Mucosa of rectum (tissue), 2 donors: ENCODE measurements at regions not wholly inside any gene's neighbourhood (a gene's known extent, or its start where the extent isn't known, plus 50 kb on each side); places are given as distances from the start of the nearest gene placed in this dataset.

Experiments
- H3K27ac ChIP-seq, 2 donors: one replicate each; pipeline ENCODE4 v1.7.0; 2013; ENCODE audit warnings: inconsistent platforms in 2 of 2, low read depth in 2 of 2, low read length in 2 of 2
- H3K27me3 ChIP-seq, 2 donors: one replicate each; pipeline ENCODE4 v1.7.0; 2013; ENCODE audit warnings: low read length in 2 of 2; ENCODE audit not compliant: control insufficient read depth in 2 of 2, insufficient read depth in 2 of 2
- H3K36me3 ChIP-seq, 2 donors: one replicate each; pipeline ENCODE4 v1.7.0; 2013; ENCODE audit warnings: low read length in 2 of 2; ENCODE audit not compliant: control insufficient read depth in 2 of 2, insufficient read depth in 2 of 2
- H3K4me1 ChIP-seq, 2 donors: one replicate each; pipeline ENCODE4 v1.7.0; 2013; ENCODE audit warnings: low read length in 2 of 2, mild to moderate bottlenecking in 1 of 2; ENCODE audit not compliant: control insufficient read depth in 2 of 2, insufficient read depth in 2 of 2
- H3K4me3 ChIP-seq, 2 donors: one replicate each; pipeline ENCODE4 v1.7.0; 2013; ENCODE audit warnings: low read length in 2 of 2
- H3K9ac ChIP-seq, 2 donors: one replicate each; pipeline ENCODE4 v1.7.0; 2013; ENCODE audit warnings: low read length in 2 of 2, low read depth in 1 of 2, mild to moderate bottlenecking in 1 of 2
- H3K9me3 ChIP-seq, 2 donors: one replicate each; pipeline ENCODE4 v1.7.0; 2013; ENCODE audit warnings: low read length in 2 of 2; ENCODE audit not compliant: control insufficient read depth in 2 of 2
- donor health status: healthy.
- donor health status: Normal muscosa, but diverticular disease.

DNA sequence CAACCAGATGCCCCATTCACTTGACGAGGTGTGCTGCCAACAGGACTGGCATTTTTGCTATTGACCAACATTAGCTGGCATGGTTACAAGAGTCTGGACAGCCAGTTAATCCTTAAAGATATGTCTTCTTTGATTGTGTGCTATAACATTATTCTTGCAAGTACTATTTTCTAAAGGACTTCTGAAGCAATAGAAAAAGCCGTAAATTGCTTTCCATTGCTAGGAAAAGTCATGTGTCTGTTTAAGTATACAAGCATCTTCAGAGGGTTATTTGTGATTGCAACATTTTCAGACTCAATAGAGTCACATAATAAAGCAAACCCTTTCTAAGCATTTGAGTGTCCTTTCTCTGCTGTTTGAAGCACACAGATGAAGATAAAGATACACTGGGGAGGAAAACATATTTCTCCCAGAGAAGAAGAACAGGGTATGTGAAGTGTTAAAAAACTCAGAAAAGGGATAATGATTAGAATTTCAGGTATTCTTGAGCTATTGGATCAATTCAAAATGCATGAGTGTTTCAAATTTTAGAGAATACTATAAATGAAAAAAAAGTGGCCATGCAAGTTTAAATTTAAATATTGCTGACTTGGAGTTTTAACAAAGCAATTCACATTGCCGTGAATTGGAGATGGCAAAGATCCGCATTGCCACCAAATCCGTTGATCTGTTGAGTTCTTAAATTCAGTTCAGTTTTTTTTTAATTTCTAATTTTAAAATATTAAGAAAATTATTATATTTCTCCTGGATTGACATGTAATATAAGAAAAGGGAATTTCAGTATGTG lies 191.7 kb upstream of the MAP3K7 start:
- H3K9me3 ChIP-seq: no peaks in the 10 kb centered on the region
- no peaks in the 10 kb centered on the region for H3K27me3 ChIP-seq
- no peak overlapping the region for H3K4me3 ChIP-seq
- no peak overlapping the region for H3K9ac ChIP-seq
- H3K4me1 ChIP-seq: no peaks in the 10 kb centered on the region
- no peaks in the 10 kb centered on the region for H3K36me3 ChIP-seq
- H3K27ac ChIP-seq: no peak overlapping the region

DNA sequence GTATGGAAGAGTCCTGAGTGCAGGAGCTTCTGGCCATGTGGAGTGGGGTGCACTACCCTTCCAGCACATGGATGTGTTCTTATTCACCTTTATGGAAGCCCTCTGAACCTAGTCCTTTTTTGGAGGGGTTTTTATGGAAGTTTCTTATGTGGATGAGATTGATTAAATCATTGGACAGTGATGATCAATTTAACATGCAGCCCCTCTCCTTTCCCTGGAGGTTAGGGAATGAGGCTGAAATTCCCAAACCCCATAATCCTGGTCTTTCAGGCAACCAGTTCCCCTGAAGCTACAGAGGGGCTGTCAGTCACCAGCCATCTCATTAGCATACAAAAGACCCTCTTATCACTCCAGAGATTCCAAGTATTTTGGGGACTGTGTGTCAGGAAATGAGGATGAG lies 183.9 kb upstream of the MAP3K7 start:
- no peaks in the 10 kb centered on the region for H3K27me3 ChIP-seq
- H3K9ac ChIP-seq: no peak overlapping the region
- no peak overlapping the region for H3K4me3 ChIP-seq
- no peaks in the 10 kb centered on the region for H3K4me1 ChIP-seq
- no peaks in the 10 kb centered on the region for H3K9me3 ChIP-seq
- H3K27ac ChIP-seq: no peak overlapping the region
- no peaks in the 10 kb centered on the region for H3K36me3 ChIP-seq

DNA sequence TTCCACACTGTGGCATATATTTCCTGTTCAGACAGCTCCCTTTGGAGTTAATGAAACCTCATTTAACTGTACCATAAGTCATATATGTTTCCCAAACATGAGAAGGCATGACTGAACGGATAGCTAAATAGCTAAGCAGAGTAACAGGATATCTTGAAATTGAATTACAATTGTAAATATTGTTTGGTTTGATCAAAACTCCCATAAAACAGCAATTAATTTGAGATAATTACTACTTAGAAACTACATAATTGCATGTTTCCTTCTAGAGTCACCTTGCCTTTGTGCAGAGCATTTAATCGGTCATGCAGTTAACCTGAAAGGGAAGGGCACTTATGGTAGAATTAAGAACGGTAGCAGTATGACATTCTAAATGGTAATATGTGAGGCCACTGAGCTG lies 179.0 kb upstream of the MAP3K7 start:
- Histone ChIP-seq H3K27ac (no peak overlapping the region), H3K4me3 (no peak overlapping the region), H3K27me3 (no peaks in the 10 kb centered on the region), H3K9me3 (no peaks in the 10 kb centered on the region), H3K36me3 (no peaks in the 10 kb centered on the region), H3K4me1 (no peaks in the 10 kb centered on the region), H3K9ac (no peak overlapping the region)

DNA sequence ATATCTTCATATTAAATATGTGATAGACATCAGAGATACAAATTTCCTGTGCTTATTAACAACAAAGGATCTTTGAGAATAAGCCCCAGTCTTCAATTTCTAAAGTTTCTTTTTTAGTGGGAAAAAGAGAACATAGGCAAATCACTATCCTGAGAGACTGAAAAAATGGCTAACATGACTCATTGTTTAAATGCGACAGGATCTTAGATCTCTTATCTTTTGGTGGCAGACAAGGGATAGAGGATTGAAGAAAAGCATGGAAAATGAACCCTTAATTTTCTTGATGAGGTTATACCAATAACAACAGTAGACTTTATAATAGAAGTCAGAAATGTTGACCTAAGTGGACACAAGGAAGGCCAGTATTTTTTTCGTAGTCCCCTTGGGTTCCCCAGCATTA lies 178.6 kb upstream of the MAP3K7 start:
- no peaks in the 10 kb centered on the region for H3K36me3 ChIP-seq
- H3K27ac ChIP-seq: no peak overlapping the region
- H3K27me3 ChIP-seq: no peaks in the 10 kb centered on the region
- H3K9ac ChIP-seq: no peak overlapping the region
- no peaks in the 10 kb centered on the region for H3K9me3 ChIP-seq
- H3K4me1 ChIP-seq: no peaks in the 10 kb centered on the region
- no peak overlapping the region for H3K4me3 ChIP-seq

DNA sequence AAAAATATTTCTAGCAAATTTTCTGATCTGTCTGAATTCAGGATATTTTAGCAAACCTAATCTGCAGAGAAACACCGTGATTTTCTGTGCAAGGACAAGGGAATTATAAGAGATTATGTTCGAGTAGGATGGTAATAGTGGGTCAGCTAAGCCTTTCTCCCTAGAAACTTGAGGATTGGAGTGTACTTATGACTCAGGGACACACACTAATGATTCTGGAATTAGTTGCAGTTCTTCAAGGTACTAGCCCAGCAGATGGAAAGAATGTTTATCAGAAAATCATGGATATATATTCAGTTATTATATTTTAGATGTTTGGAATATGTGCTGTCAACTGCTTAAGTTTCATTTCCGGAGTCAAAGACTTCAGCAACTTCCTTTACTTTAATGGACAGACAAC lies 177.1 kb upstream of the MAP3K7 start:
- H3K9ac ChIP-seq: no peak overlapping the region
- H3K27ac ChIP-seq: no peak overlapping the region
- H3K4me3 ChIP-seq: no peak overlapping the region
- no peaks in the 10 kb centered on the region for H3K27me3 ChIP-seq
- no peaks in the 10 kb centered on the region for H3K36me3 ChIP-seq
- no peaks in the 10 kb centered on the region for H3K9me3 ChIP-seq
- no peaks in the 10 kb centered on the region for H3K4me1 ChIP-seq

DNA sequence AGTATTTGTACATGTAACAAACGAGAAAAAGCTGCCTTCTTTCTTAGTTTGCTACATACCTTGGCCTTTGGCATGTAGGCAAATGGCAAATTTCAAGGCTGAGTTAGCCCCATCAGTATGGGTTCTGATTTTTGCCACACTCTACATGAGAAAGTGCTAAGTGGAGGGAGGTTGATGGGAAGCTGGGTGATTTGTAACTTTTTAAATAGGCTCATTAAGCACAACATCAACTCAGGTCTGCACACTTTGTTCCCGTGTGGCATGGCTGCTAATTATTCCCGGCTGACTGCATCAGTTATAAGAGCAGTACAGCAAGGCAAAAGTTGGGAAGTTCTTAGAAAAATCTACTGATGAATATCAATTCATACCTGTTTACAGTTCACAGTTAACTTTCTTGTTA lies 172.8 kb upstream of the MAP3K7 start:
- no peaks in the 10 kb centered on the region for H3K36me3 ChIP-seq
- no peak overlapping the region for H3K4me3 ChIP-seq
- H3K27me3 ChIP-seq: no peaks in the 10 kb centered on the region
- H3K9me3 ChIP-seq: no peaks in the 10 kb centered on the region
- H3K27ac ChIP-seq: no peak overlapping the region
- no peak overlapping the region for H3K9ac ChIP-seq
- H3K4me1 ChIP-seq: no peaks in the 10 kb centered on the region

DNA sequence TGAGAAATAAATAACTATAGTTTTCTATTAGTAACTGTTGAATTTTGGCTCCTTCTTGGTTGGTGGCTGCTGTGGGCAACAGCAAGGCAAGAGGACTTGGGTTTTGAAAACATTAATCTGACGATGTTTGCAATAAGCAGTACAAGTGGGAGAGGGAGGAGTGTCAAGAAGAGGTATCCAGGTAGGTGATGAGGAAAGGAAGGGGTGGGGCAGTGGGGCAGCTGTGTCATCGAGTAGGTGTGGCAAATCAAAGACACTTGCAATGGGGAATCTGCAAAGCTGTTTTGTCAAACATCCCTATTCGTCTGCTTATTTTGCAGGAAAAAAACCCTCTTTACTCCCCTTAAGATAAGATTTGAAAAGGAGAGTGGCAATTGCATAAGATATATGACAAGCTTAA lies 171.9 kb upstream of the MAP3K7 start:
- Histone ChIP-seq H3K27me3 (no peaks in the 10 kb centered on the region), H3K9me3 (no peaks in the 10 kb centered on the region), H3K9ac (no peak overlapping the region), H3K4me1 (no peaks in the 10 kb centered on the region), H3K36me3 (no peaks in the 10 kb centered on the region), H3K4me3 (no peak overlapping the region), H3K27ac (no peak overlapping the region)

DNA sequence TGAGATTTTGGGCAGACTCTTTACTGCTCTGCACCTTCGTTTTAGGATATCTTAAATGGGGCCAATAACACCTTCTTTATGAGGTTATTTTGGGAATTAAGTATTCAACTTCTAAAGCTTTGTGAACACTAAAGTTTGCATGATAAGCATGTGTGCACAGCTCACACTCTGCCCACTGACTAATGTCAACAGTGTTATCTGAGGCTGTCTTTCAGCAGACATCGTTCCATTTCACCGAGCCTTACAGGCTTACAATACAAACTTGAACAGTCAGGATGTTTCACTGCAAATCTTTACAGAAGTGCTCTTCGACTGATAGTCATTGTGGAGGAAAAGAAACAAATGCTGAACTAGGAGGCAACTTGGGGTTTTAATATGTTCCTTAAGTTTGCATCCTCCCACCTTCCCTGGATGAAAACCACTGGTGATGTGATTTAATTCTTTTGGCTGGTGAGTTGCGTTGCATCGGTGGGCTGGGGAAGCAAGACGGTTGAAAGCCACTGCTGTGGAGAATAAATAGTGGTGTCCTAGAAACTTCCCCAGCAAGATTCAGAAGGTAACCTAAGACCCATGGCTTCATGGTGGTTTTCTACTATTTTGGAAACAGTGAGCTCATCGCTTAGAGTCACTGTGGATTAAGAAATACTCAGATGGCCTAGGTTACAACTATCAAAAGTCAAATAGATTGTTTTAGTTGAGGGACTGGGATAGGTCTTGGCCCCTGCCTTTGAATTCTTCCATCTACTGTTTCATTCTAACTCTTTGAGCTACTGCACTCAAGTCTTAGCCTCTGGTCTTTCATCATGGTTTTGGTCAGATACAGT lies 167.2 kb upstream of the MAP3K7 start:
- Histone ChIP-seq H3K9ac (no peak overlapping the region), H3K4me1 (no peaks in the 10 kb centered on the region), H3K9me3 (no peaks in the 10 kb centered on the region), H3K36me3 (no peaks in the 10 kb centered on the region), H3K27me3 (no peaks in the 10 kb centered on the region), H3K27ac (no peak overlapping the region), H3K4me3 (no peak overlapping the region)

DNA sequence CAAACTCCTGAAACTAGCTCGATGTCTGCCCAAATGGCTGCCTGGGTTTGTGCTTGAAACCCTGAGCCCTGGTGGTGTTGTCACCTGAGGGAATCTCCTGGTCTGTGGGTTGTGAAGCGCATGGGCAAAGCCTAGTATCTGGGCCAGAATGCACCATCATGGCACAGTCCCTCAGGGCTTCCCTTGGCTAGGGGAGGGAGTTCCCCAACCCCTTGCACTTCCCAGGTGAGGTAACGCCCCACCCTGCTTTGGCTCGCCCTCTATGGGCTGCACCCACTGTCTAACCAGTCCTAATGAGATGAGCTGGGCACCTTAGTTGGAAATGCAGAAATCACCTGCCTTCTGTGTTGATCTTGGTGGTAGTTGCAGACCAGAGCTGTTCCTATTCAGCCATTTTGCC lies 152.9 kb upstream of the MAP3K7 start:
- H3K27ac ChIP-seq: no peak overlapping the region
- no peak overlapping the region for H3K4me3 ChIP-seq
- no peaks in the 10 kb centered on the region for H3K9me3 ChIP-seq
- no peaks in the 10 kb centered on the region for H3K4me1 ChIP-seq
- no peaks in the 10 kb centered on the region for H3K27me3 ChIP-seq
- no peaks in the 10 kb centered on the region for H3K36me3 ChIP-seq
- H3K9ac ChIP-seq: no peak overlapping the region

DNA sequence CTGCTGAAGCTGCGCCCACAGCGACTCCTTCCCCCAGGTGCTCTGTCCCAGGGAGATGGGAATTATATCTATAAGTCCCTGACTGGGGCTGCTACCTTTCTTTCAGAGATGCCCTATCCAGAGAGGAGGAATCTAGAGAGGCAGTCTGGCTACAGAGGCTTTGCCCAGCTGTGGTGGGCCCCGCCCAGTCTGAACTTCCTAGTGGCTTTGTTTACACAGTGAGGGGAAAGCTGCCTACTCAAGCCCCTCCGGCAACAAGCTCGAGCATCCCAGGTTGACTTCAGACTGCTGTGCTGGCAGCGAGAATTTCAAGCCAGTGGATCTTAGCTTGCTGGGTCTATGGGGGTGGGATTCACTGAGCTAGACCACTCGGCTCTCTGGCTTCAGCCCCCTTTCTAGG lies 152.5 kb upstream of the MAP3K7 start:
- no peak overlapping the region for H3K27ac ChIP-seq
- H3K4me1 ChIP-seq: no peaks in the 10 kb centered on the region
- no peak overlapping the region for H3K9ac ChIP-seq
- no peaks in the 10 kb centered on the region for H3K9me3 ChIP-seq
- H3K36me3 ChIP-seq: no peaks in the 10 kb centered on the region
- no peaks in the 10 kb centered on the region for H3K27me3 ChIP-seq
- no peak overlapping the region for H3K4me3 ChIP-seq
